ENCODE measurements at regions not wholly inside any gene's neighbourhood (a gene's known extent, or its start where the extent isn't known, plus 50 kb on each side); places are given as distances from the start of the nearest gene placed in this dataset.

- no peak overlapping the region for H3K27ac ChIP-seq (ENCODE audit: extremely low read length, insufficient read depth, low read length)
- no peak for DNase-seq (ENCODE audit: low spot score)
- FAIRE-seq: no peak
- ChIA-PET CTCF (ENCODE audit: low intra/inter-chr PET ratio, low total read pairs) (no interaction called here), POLR2A (no interaction called here)
- no peak overlapping the region for H3K4me3 ChIP-seq (replicated peaks in 1 of 3; ENCODE audit: insufficient read depth in 1 of 3, low read depth in 2 of 3, low read length in 3 of 3)
- H3K79me2 ChIP-seq (ENCODE audit: insufficient read depth, low read length): no peaks in the 10 kb centered on the region
- no peak overlapping the region for H2AFZ ChIP-seq (ENCODE audit: low read length)
- no peaks in the 10 kb centered on the region for H3K27me3 ChIP-seq (ENCODE audit: control insufficient read depth in 1 of 2, insufficient read depth in 2 of 2, low read length in 2 of 2)
- H3K4me1 ChIP-seq (ENCODE audit: insufficient read depth, low read length): peaks cover 14% of the 10 kb centered on the region
- H3K4me2 ChIP-seq (ENCODE audit: low read depth, low read length): no peak overlapping the region
- no peak for TF ChIP-seq SUZ12 (IDR thresholded peaks at IDR 0.05; ENCODE audit: low read depth, low read length)
- in situ Hi-C loops (cut with HindIII; ENCODE audit: extremely low pct_ligation_motif_present, low pct_unique_long_range_greater_than_20kb) (no loop called here), intact Hi-C loops (cut with micrococcal nuclease; ENCODE audit: unreplicated experiment) (no loop called here)
- no peak overlapping the region for H3K9ac ChIP-seq (ENCODE audit: insufficient read depth, low read depth, low read length)
- BruUV-seq (replicated peaks): no TSS peak
- no peaks in the 10 kb centered on the region for H4K20me1 ChIP-seq (ENCODE audit: insufficient read depth, low read length)
- no peaks in the 10 kb centered on the region for H3K36me3 ChIP-seq (replicated peaks in 1 of 2; ENCODE audit: control insufficient read depth in 1 of 2, insufficient read depth in 2 of 2, low read length in 2 of 2)
- no peak for ATAC-seq
- WGBS (ENCODE audit: low lambda C conversion rate): 0% methylated on average over 1 of the region's 1 CpG
- no peaks in the 10 kb centered on the region for H3K9me3 ChIP-seq (ENCODE audit: low read length)
Observed at GRCh38 chr3:168828536-168828935, 732.8 kb upstream of the GOLIM4 start.

DNA sequence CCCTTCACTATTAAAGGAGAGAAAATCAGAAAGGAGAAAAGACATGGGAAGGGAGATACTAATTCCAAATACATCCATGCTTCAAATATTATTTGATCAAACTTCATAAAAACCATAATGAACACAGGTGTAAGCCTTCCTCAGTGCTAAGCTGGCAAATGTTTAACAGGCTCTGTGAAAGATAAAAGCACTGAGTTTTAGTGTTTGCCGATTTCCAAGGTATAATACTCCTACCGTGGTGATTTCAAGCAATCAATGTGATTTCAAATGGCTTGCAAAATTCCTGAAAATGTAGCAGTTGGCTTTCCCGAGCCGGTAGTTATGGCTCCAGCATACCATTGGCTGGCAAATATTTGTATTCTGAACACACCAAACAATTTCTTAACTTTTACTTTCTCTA is 732.3 kb upstream of the GOLIM4 start:
- Histone ChIP-seq H3K4me2 (ENCODE audit: low read depth, low read length) (no peak overlapping the region), H3K4me3 (replicated peaks in 1 of 3; ENCODE audit: insufficient read depth in 1 of 3, low read depth in 2 of 3, low read length in 3 of 3) (no peak overlapping the region), H3K9ac (ENCODE audit: insufficient read depth, low read depth, low read length) (no peak overlapping the region), H3K27ac (ENCODE audit: extremely low read length, insufficient read depth, low read length) (no peak overlapping the region), H3K36me3 (replicated peaks in 1 of 2; ENCODE audit: control insufficient read depth in 1 of 2, insufficient read depth in 2 of 2, low read length in 2 of 2) (no peaks in the 10 kb centered on the region), H3K27me3 (ENCODE audit: control insufficient read depth in 1 of 2, insufficient read depth in 2 of 2, low read length in 2 of 2) (no peaks in the 10 kb centered on the region), H3K4me1 (ENCODE audit: insufficient read depth, low read length) (peaks cover 17% of the 10 kb centered on the region), H2AFZ (ENCODE audit: low read length) (no peak overlapping the region), H3K9me3 (ENCODE audit: low read length) (no peaks in the 10 kb centered on the region), H3K79me2 (ENCODE audit: insufficient read depth, low read length) (no peaks in the 10 kb centered on the region), H4K20me1 (ENCODE audit: insufficient read depth, low read length) (no peaks in the 10 kb centered on the region)
- BruUV-seq (replicated peaks): no TSS peak
- DNase-seq (ENCODE audit: low spot score) (no peak), FAIRE-seq (no peak), ATAC-seq (no peak)
- no peak for TF ChIP-seq CENPX (CRISPR knock-in tag; IDR thresholded peaks at IDR 0.05)
- TF ChIP-seq NCOA2 (CRISPR knock-in tag; IDR thresholded peaks at IDR 0.05): no peak
- TF ChIP-seq CCDC6 (CRISPR knock-in tag; IDR thresholded peaks at IDR 0.05): no peak
- no peak for TF ChIP-seq RFX1 (IDR thresholded peaks at IDR 0.05)
- TF ChIP-seq KMT2A (CRISPR knock-in tag; IDR thresholded peaks at IDR 0.05): no peak
- TF ChIP-seq ZNF143 (CRISPR knock-in tag; IDR thresholded peaks at IDR 0.05): no peak
- no peak for TF ChIP-seq ATF7-NPFF (CRISPR knock-in tag; IDR thresholded peaks at IDR 0.05; ENCODE audit: low read depth)
- TF ChIP-seq PHB2 (IDR thresholded peaks at IDR 0.05; ENCODE audit: partially characterized antibody): no peak
- TF ChIP-seq, protein P1, sequence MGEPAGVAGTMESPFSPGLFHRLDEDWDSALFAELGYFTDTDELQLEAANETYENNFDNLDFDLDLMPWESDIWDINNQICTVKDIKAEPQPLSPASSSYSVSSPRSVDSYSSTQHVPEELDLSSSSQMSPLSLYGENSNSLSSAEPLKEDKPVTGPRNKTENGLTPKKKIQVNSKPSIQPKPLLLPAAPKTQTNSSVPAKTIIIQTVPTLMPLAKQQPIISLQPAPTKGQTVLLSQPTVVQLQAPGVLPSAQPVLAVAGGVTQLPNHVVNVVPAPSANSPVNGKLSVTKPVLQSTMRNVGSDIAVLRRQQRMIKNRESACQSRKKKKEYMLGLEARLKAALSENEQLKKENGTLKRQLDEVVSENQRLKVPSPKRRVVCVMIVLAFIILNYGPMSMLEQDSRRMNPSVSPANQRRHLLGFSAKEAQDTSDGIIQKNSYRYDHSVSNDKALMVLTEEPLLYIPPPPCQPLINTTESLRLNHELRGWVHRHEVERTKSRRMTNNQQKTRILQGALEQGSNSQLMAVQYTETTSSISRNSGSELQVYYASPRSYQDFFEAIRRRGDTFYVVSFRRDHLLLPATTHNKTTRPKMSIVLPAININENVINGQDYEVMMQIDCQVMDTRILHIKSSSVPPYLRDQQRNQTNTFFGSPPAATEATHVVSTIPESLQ (CRISPR knock-in tag; conservative IDR thresholded peaks at IDR 0.05): no peak
- WGBS (ENCODE audit: low lambda C conversion rate): 4% methylated on average over 3 of the region's 4 CpGs
- ChIA-PET POLR2A (no interaction called here), CTCF (ENCODE audit: low intra/inter-chr PET ratio, low total read pairs) (no interaction called here)
- intact Hi-C loops (cut with micrococcal nuclease; ENCODE audit: unreplicated experiment): no loop called here
- in situ Hi-C loops (cut with HindIII; ENCODE audit: extremely low pct_ligation_motif_present, low pct_unique_long_range_greater_than_20kb): no loop called here
